Adrenal gland (tissue), 9 donors: ENCODE measurements at regions not wholly inside any gene's neighbourhood (a gene's known extent, or its start where the extent isn't known, plus 50 kb on each side); places are given as distances from the start of the nearest gene placed in this dataset.

ENCODE experiments used
- DNase-seq, 7 donors: peaks; one replicate each; pipeline ENCODE4 v3.0.0-alpha.2; 2019 to 2020
- H3K27ac ChIP-seq, 5 donors: fragments of 200-600 bp; sonication (generic) in 4 of 5; 1 replicate in 3 of 5; 2 replicates in 2 of 5; pipeline versions ENCODE4 v1.5.1 to v1.8.0; 2016 to 2020; ENCODE audit warnings: mild to moderate bottlenecking in 1 of 5
- H3K27me3 ChIP-seq: fragments of 200-600 bp; 2 replicates; pipeline ENCODE4 v1.8.0; 2021
- H3K36me3 ChIP-seq, 2 donors: fragments of 200-600 bp; replicated peaks in 1 of 2; 1 replicate in 1 of 2; 2 replicates in 1 of 2; pipeline versions ENCODE4 v1.5.1 to v1.8.0; 2018 to 2022
- H3K4me1 ChIP-seq, 2 donors: fragments of 200-600 bp; replicated peaks in 1 of 2; 1 replicate in 1 of 2; 2 replicates in 1 of 2; pipeline versions ENCODE4 v1.5.1 to v1.8.0; 2018 to 2021
- H3K4me3 ChIP-seq, 4 donors: fragments of 200-600 bp; sonication (generic) in 3 of 4; one replicate each; pipeline ENCODE4 v1.5.1; 2016 to 2018
- H3K9me3 ChIP-seq, 3 donors: fragments of 200-600 bp; sonication (generic) in 1 of 3; replicated peaks in 1 of 3; 1 replicate in 2 of 3; 2 replicates in 1 of 3; pipeline versions ENCODE4 v1.5.1 to v1.8.0; 2016 to 2021
- POLR2A ChIP-seq, 2 donors: fragments of 450-650 bp; IDR thresholded peaks; one replicate each; pipeline ENCODE4 v1.6.1; 2017; ENCODE audit warnings: antibody characterized with exemption in 2 of 2, mild to moderate bottlenecking in 2 of 2, moderate library complexity in 1 of 2
- WGBS, 4 donors: extraction: QIAGEN DNeasy Blood & Tissue Kit in 2 of 4; methylation state at CpG; one replicate each; pipeline versions ENCODE4 v1.1.5 to v1.1.7; 2013 to 2017; 5-methylcytosine and 5-hydroxymethylcytosine counted together
- intact Hi-C, 2 donors: fragments of 100-400 bp; cut with DNase I; formaldehyde crosslinking; loops; one replicate each; pipeline versions ENCODE4 v1.14.1 to v1.15.0; 2022 to 2023
- TF ChIP-seq, protein P1 (sequence below), 6 experiments: fragments of 450-650 bp in 4 of 6; fragments of 200-600 bp in 2 of 6; sonication (generic) in 1 of 6; IDR thresholded peaks; 1 replicate in 5 of 6; 2 replicates in 1 of 6; pipeline versions ENCODE4 v1.5.1 to v1.8.0; 2016 to 2021; ENCODE audit warnings: antibody characterized with exemption in 6 of 6, mild to moderate bottlenecking in 2 of 6, moderate library complexity in 1 of 6
- donor health status: healthy with polysubstance abuse.
- donor health status: Bipolar disorder and iron deficiency.
- donor health status: DM: yes; HTN: yes; CAD: no.
- donor health status: DM: no; HTN: no; CAD: no.
- donor health status: DM: no; HTN: no; CAD: no.

- Histone ChIP-seq H3K27me3 (peaks cover 4% of the 10 kb centered on the region), H3K9me3 (no peaks in the 10 kb centered on the region), H3K27ac (no peak overlapping the region), H3K36me3 (no peaks in the 10 kb centered on the region), H3K4me1 (no peaks in the 10 kb centered on the region), H3K4me3 (no peak overlapping the region)
- TF ChIP-seq, protein P1, sequence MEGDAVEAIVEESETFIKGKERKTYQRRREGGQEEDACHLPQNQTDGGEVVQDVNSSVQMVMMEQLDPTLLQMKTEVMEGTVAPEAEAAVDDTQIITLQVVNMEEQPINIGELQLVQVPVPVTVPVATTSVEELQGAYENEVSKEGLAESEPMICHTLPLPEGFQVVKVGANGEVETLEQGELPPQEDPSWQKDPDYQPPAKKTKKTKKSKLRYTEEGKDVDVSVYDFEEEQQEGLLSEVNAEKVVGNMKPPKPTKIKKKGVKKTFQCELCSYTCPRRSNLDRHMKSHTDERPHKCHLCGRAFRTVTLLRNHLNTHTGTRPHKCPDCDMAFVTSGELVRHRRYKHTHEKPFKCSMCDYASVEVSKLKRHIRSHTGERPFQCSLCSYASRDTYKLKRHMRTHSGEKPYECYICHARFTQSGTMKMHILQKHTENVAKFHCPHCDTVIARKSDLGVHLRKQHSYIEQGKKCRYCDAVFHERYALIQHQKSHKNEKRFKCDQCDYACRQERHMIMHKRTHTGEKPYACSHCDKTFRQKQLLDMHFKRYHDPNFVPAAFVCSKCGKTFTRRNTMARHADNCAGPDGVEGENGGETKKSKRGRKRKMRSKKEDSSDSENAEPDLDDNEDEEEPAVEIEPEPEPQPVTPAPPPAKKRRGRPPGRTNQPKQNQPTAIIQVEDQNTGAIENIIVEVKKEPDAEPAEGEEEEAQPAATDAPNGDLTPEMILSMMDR (IDR thresholded peaks at IDR 0.05) = no peak
- intact Hi-C loops = no loop called here
- no peak for DNase-seq
- 67 to 77% (median 72%) methylated on average over 12 to 23 of the region's 23 CpGs for WGBS, 4 donors
These were observed 94.1 kb downstream of the YTHDF1 start for GRCh38 chr20:63121749-63122405.

- Histone ChIP-seq H3K27me3 (peaks cover 7% of the 10 kb centered on the region), H3K4me3 (no peak overlapping the region), H3K36me3 (no peaks in the 10 kb centered on the region), H3K27ac (no peak overlapping the region), H3K4me1 (no peaks in the 10 kb centered on the region), H3K9me3 (no peaks in the 10 kb centered on the region)
- TF ChIP-seq POLR2A (IDR thresholded peaks at IDR 0.05) = no peak
- TF ChIP-seq, protein P1 (IDR thresholded peaks at IDR 0.05) = no peak
- 81 to 86% (median 84%) methylated on average over 10 to 15 of the region's 15 CpGs for WGBS, 4 donors
- DNase-seq = no peak
- intact Hi-C loops = no loop called here
These were observed 94.7 kb downstream of the YTHDF1 start for GRCh38 chr20:63121246-63121645.

DNA sequence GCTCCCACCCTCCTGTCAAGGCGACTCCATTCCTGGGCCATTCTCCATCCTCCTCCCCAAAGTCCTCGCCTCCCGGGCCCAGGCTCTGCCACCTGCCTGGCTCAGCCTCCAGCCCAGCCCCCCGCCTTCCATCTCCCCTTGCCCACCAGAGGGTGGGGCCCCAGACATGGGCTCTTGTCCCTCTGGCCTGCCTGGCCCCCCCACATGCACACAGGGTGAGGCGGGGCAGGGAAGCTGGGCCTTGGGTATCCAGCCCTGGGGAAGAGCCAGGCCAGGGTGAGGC lies 95.2 kb downstream of the YTHDF1 start:
- H3K27me3 ChIP-seq = peaks cover 7% of the 10 kb centered on the region
- intact Hi-C loops = no loop called here

GRCh38 chr20:63119963-63120807 lies 95.7 kb downstream of the YTHDF1 start:
- WGBS, 4 donors = 41 to 66% (median 59%) methylated on average over 9 to 22 of the region's 22 CpGs
- H3K4me3 ChIP-seq = no peak overlapping the region
- DNase-seq = no peak
- peaks cover 7% of the 10 kb centered on the region for H3K27me3 ChIP-seq
- no peaks in the 10 kb centered on the region for H3K9me3 ChIP-seq
- no peaks in the 10 kb centered on the region for H3K36me3 ChIP-seq
- intact Hi-C loops = no loop called here
- TF ChIP-seq, protein P1 (IDR thresholded peaks at IDR 0.05) = no peak
- TF ChIP-seq POLR2A (IDR thresholded peaks at IDR 0.05) = no peak
- H3K4me1 ChIP-seq = no peaks in the 10 kb centered on the region
- no peak overlapping the region for H3K27ac ChIP-seq

More for the DNA sequence above, 95.2 kb downstream of the YTHDF1 start:
- WGBS, 4 donors = 56 to 65% (median 62%) methylated on average over 4 to 5 of the region's 5 CpGs
- TF ChIP-seq POLR2A (IDR thresholded peaks at IDR 0.05) = no peak
- TF ChIP-seq, protein P1 (IDR thresholded peaks at IDR 0.05) = no peak
- Histone ChIP-seq H3K4me3 (no peak overlapping the region), H3K4me1 (no peaks in the 10 kb centered on the region), H3K9me3 (no peaks in the 10 kb centered on the region), H3K27ac (no peak overlapping the region), H3K36me3 (no peaks in the 10 kb centered on the region)
- DNase-seq = no peak
